Neural progenitor cell (in vitro differentiated cells): ENCODE measurements at regions not wholly inside any gene's neighbourhood (a gene's known extent, or its start where the extent isn't known, plus 50 kb on each side); places are given as distances from the start of the nearest gene placed in this dataset.

Source experiments
- DNase-seq: peaks from one replicate; pipeline ENCODE4 v3.0.0-alpha.2; 2016; ENCODE audit warnings: low spot score
- H2AFZ ChIP-seq: fragments of 200-600 bp; sonication (generic); replicated peaks from 2 replicates; pipeline ENCODE4 v1.6.1; 2016; ENCODE audit warnings: antibody characterized with exemption
- H3F3A ChIP-seq: fragments of 200-600 bp; sonication (generic); 2 replicates; pipeline ENCODE4 v1.6.1; 2016; ENCODE audit warnings: antibody characterized with exemption, low read depth
- H3K27ac ChIP-seq: fragments of 200-600 bp; sonication (generic); 2 replicates; pipeline ENCODE4 v1.5.1; 2016; ENCODE audit warnings: mild to moderate bottlenecking
- H3K27me3 ChIP-seq: fragments of 200-600 bp; sonication (generic); 2 replicates; pipeline ENCODE4 v1.6.1; 2016; ENCODE audit warnings: mild to moderate bottlenecking, moderate library complexity
- H3K36me3 ChIP-seq: fragments of 200-600 bp; sonication (generic); 2 replicates; pipeline ENCODE4 v1.5.1; 2016
- H3K4me1 ChIP-seq: fragments of 200-600 bp; sonication (generic); 2 replicates; pipeline ENCODE4 v1.6.1; 2016; ENCODE audit warnings: mixed run types
- H3K4me2 ChIP-seq: fragments of 200-600 bp; sonication (generic); 2 replicates; pipeline ENCODE4 v1.6.1; 2016
- H3K4me3 ChIP-seq: fragments of 200-600 bp; sonication (generic); 2 replicates; pipeline ENCODE4 v1.5.1; 2016
- H3K79me2 ChIP-seq: fragments of 200-600 bp; sonication (generic); 2 replicates; pipeline ENCODE4 v1.6.1; 2016; ENCODE audit warnings: low read depth
- H3K9ac ChIP-seq: fragments of 200-600 bp; sonication (generic); 2 replicates; pipeline ENCODE4 v1.6.1; 2016
- H3K9me3 ChIP-seq: fragments of 200-600 bp; sonication (generic); 2 replicates; pipeline ENCODE4 v1.5.1; 2016; ENCODE audit warnings: low read depth
- H4K20me1 ChIP-seq: fragments of 200-600 bp; sonication (generic); 2 replicates; pipeline ENCODE4 v1.6.1; 2016; ENCODE audit warnings: low read depth
- H3K27ac Mint-ChIP-seq: 3 replicates; pipeline ENCODE4 v1.8.0; 2021; ENCODE audit warnings: mixed read lengths
- H3K27me3 Mint-ChIP-seq: 2 replicates; pipeline ENCODE4 v1.8.0; 2022; ENCODE audit warnings: low read depth, mild to moderate bottlenecking, inconsistent platforms, moderate library complexity, mixed read lengths; ENCODE audit not compliant: insufficient read depth
- H3K36me3 Mint-ChIP-seq: 3 replicates; pipeline ENCODE4 v1.8.0; 2021; ENCODE audit warnings: mixed read lengths
- H3K4me1 Mint-ChIP-seq: 3 replicates; pipeline ENCODE4 v1.8.0; 2021; ENCODE audit warnings: mixed read lengths
- H3K4me3 Mint-ChIP-seq: 3 replicates; pipeline ENCODE4 v1.8.0; 2021; ENCODE audit warnings: mild to moderate bottlenecking, moderate library complexity, mixed read lengths
- H3K9me3 Mint-ChIP-seq: 3 replicates; pipeline ENCODE4 v1.8.0; 2020; ENCODE audit warnings: mixed read lengths
- EZH2 ChIP-seq: fragments of 200-600 bp; sonication (generic); IDR thresholded peaks from 2 replicates; pipeline ENCODE4 v1.6.1; 2017; ENCODE audit warnings: antibody characterized with exemption, mild to moderate bottlenecking, moderate library complexity
- EZH2phosphoT487 ChIP-seq: fragments of 200-600 bp; sonication (generic); IDR thresholded peaks from 2 replicates; pipeline ENCODE4 v1.6.1; 2017; ENCODE audit warnings: antibody characterized with exemption
- TF ChIP-seq, protein P1 (sequence below): fragments of 200-600 bp; sonication (generic); IDR thresholded peaks from 2 replicates; pipeline ENCODE4 v1.5.1; 2017; ENCODE audit warnings: antibody characterized with exemption, mild to moderate bottlenecking

DNA sequence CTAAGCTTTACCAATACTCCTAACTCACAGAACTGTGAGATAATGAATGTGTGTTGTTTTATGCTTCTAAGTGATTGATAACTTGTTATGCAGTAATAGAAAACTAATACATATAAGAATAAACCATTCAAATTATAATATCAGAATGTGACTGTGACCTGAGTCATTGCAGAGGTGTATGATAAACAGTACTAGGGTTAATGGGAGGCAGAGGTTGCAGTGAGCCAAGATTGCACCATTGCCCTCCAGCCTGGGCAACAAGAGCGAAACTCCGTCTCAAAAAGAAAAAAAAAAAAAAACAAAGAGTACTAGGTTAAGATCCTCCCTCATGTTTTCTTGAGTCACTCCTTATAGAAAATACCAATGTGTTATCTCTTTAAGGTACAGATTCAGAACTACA, 950.3 kb downstream of the SORCS1 start:
- TF ChIP-seq, protein P1, sequence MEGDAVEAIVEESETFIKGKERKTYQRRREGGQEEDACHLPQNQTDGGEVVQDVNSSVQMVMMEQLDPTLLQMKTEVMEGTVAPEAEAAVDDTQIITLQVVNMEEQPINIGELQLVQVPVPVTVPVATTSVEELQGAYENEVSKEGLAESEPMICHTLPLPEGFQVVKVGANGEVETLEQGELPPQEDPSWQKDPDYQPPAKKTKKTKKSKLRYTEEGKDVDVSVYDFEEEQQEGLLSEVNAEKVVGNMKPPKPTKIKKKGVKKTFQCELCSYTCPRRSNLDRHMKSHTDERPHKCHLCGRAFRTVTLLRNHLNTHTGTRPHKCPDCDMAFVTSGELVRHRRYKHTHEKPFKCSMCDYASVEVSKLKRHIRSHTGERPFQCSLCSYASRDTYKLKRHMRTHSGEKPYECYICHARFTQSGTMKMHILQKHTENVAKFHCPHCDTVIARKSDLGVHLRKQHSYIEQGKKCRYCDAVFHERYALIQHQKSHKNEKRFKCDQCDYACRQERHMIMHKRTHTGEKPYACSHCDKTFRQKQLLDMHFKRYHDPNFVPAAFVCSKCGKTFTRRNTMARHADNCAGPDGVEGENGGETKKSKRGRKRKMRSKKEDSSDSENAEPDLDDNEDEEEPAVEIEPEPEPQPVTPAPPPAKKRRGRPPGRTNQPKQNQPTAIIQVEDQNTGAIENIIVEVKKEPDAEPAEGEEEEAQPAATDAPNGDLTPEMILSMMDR: no peak
- no peak for TF ChIP-seq EZH2
- Mint-ChIP-seq H3K27ac (no peak overlapping the region), H3K4me1 (no peaks in the 10 kb centered on the region), H3K27me3 (no peaks in the 10 kb centered on the region), H3K36me3 (no peaks in the 10 kb centered on the region), H3K9me3 (no peaks in the 10 kb centered on the region), H3K4me3 (no peak overlapping the region)
- no peaks in the 10 kb centered on the region for H3K9me3 ChIP-seq
- H3K79me2 ChIP-seq: no peaks in the 10 kb centered on the region
- H3K27me3 ChIP-seq: no peaks in the 10 kb centered on the region
- no peaks in the 10 kb centered on the region for H3K4me1 ChIP-seq
- no peaks in the 10 kb centered on the region for H4K20me1 ChIP-seq
- H3K9ac ChIP-seq: no peak overlapping the region
- H3K27ac ChIP-seq: no peak overlapping the region
- H2AFZ ChIP-seq: no peak overlapping the region
- H3F3A ChIP-seq: no peaks in the 10 kb centered on the region
- H3K4me2 ChIP-seq: no peak overlapping the region
- DNase-seq: no peak
- H3K36me3 ChIP-seq: no peaks in the 10 kb centered on the region
- no peak overlapping the region for H3K4me3 ChIP-seq

DNA sequence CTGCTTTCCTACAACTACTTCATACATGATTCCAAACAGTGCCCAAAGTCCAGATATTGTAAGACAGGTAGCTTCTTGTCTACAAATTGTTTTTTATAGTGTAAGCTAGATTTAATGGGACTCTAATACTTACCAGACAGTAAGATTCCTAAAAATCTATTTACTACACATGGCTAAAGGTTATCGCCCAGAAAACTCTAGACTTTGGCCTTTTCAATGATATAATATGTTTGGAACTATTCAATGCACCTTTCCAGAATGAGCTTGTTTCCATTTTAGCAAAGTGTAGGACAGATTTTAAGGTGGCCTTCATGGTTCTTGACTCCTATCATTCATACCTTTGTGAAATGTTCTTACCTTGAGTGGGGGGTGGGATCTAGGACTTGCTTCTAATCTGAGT, 951.0 kb downstream of the SORCS1 start:
- H3K4me3 Mint-ChIP-seq: no peak overlapping the region
- no peaks in the 10 kb centered on the region for H3K36me3 ChIP-seq

DNA sequence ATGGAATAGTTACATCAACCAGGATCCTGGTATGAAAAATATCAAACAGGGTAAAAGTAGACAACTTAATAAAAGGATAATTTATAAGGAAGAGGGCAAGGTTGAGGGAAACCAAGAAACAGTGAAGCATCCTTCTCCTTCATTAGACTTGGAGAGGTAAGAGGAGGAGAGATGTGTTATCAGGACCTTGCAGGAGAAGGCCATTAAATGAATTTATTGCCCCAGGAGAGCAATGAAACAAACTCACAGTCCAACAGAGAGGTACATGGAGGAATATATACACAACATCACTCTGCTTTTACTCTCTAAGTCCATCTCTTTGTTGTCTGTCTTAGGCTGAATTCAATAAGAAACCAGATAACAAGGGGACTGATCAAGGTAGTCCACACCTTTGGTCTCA, 966.2 kb downstream of the SORCS1 start:
- Histone ChIP-seq H3K9me3 (no peaks in the 10 kb centered on the region), H3K9ac (no peak overlapping the region), H3K4me2 (no peak overlapping the region), H3K36me3 (no peaks in the 10 kb centered on the region), H3K4me3 (no peak overlapping the region), H3K4me1 (no peaks in the 10 kb centered on the region), H3K27me3 (no peaks in the 10 kb centered on the region), H2AFZ (no peak overlapping the region), H3F3A (no peaks in the 10 kb centered on the region), H3K79me2 (no peaks in the 10 kb centered on the region), H3K27ac (no peak overlapping the region), H4K20me1 (no peaks in the 10 kb centered on the region)
- no peaks in the 10 kb centered on the region for H3K9me3 Mint-ChIP-seq
- no peak overlapping the region for H3K27ac Mint-ChIP-seq
- no peaks in the 10 kb centered on the region for H3K36me3 Mint-ChIP-seq
- H3K4me1 Mint-ChIP-seq: no peaks in the 10 kb centered on the region
- no peak overlapping the region for H3K4me3 Mint-ChIP-seq
- DNase-seq: no peak
- TF ChIP-seq, protein P1: no peak
- TF ChIP-seq EZH2 (no peak), EZH2phosphoT487 (no peak)
- peaks cover under 1% of the 10 kb centered on the region for H3K27me3 Mint-ChIP-seq

More for the DNA sequence above, 951.0 kb downstream of the SORCS1 start:
- H3K36me3 Mint-ChIP-seq: no peaks in the 10 kb centered on the region
- Histone ChIP-seq H3F3A (no peaks in the 10 kb centered on the region), H3K9me3 (no peaks in the 10 kb centered on the region), H3K27me3 (no peaks in the 10 kb centered on the region), H3K4me1 (no peaks in the 10 kb centered on the region), H3K4me3 (no peak overlapping the region), H3K79me2 (no peaks in the 10 kb centered on the region), H2AFZ (no peak overlapping the region), H3K9ac (no peak overlapping the region), H3K4me2 (no peak overlapping the region), H4K20me1 (no peaks in the 10 kb centered on the region), H3K27ac (no peak overlapping the region)
- DNase-seq: no peak
- H3K9me3 Mint-ChIP-seq: no peaks in the 10 kb centered on the region
- no peak for TF ChIP-seq EZH2phosphoT487
- TF ChIP-seq EZH2: no peak
- TF ChIP-seq, protein P1: no peak
- H3K27ac Mint-ChIP-seq: no peak overlapping the region
- H3K4me1 Mint-ChIP-seq: no peaks in the 10 kb centered on the region
- no peaks in the 10 kb centered on the region for H3K27me3 Mint-ChIP-seq

DNA sequence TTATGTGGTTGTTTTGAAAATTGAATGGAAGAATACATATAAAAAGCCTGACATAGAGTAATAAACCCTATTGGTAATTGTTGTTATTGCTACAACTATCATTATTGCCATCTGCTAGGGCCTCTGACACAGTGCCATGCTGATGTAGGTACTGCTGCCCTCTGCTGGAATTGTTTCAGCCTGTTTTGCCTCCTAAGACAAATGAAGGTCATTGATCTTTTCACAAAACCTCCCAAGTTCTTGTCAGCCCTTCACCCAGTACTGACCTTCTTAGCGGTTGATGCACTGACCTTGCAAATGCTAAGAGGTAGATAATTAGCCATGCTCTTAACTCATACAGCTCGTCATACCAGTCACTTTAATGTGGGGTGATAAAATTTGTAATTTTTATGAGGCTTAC, 975.2 kb downstream of the SORCS1 start:
- Mint-ChIP-seq H3K9me3 (no peaks in the 10 kb centered on the region), H3K4me1 (no peaks in the 10 kb centered on the region), H3K4me3 (no peak overlapping the region), H3K36me3 (no peaks in the 10 kb centered on the region), H3K27ac (no peak overlapping the region), H3K27me3 (peaks cover 2% of the 10 kb centered on the region)
- H3K27me3 ChIP-seq: no peaks in the 10 kb centered on the region
- H3K36me3 ChIP-seq: no peaks in the 10 kb centered on the region
- peak; percentile 66 for DNase-seq
- H3K79me2 ChIP-seq: no peaks in the 10 kb centered on the region
- H2AFZ ChIP-seq: no peak overlapping the region
- H3K9ac ChIP-seq: no peak overlapping the region
- H3K4me3 ChIP-seq: no peak overlapping the region
- H3K4me2 ChIP-seq: no peak overlapping the region
- H3K9me3 ChIP-seq: no peaks in the 10 kb centered on the region
- no peaks in the 10 kb centered on the region for H3F3A ChIP-seq
- H4K20me1 ChIP-seq: no peaks in the 10 kb centered on the region
- no peak for TF ChIP-seq EZH2
- TF ChIP-seq, protein P1: peak; percentile 73
- no peak overlapping the region for H3K27ac ChIP-seq
- H3K4me1 ChIP-seq: no peaks in the 10 kb centered on the region
